Activated naive CD4-positive, alpha-beta T cell treated with anti-CD3 and anti-CD28 coated beads for 36 hours (primary cell): ENCODE measurements at regions not wholly inside any gene's neighbourhood (a gene's known extent, or its start where the extent isn't known, plus 50 kb on each side); places are given as distances from the start of the nearest gene placed in this dataset.
A peak's percentile ranks its signal among the peaks of the same experiment; 100 is the strongest.

Experiments
- CTCF ChIA-PET: fragments of 350-600 bp; sonication (Branson Sonifier 250); formaldehyde crosslinking; loops from one replicate; lab custom pipeline; 2021; ENCODE audit warnings: antibody characterized with exemption; lab: Charles Lee
- DNase-seq: peaks from one replicate; pipeline ENCODE4 v3.0.0-alpha.2; 2020
- H3K27ac Mint-ChIP-seq: one replicate; pipeline ENCODE4 v1.8.0; 2021; ENCODE audit warnings: mild to moderate bottlenecking, mixed read lengths
- H3K27me3 Mint-ChIP-seq: one replicate; pipeline ENCODE4 v1.8.0; 2021; ENCODE audit warnings: low read depth, mixed read lengths
- H3K36me3 Mint-ChIP-seq: one replicate; pipeline ENCODE4 v1.8.0; 2021; ENCODE audit warnings: low read depth, mixed read lengths
- H3K4me1 Mint-ChIP-seq: one replicate; pipeline ENCODE4 v1.8.0; 2021; ENCODE audit warnings: low read depth, mixed read lengths
- H3K4me3 Mint-ChIP-seq: one replicate; pipeline ENCODE4 v1.8.0; 2021; ENCODE audit warnings: mild to moderate bottlenecking, moderate library complexity, mixed read lengths
- H3K9me3 Mint-ChIP-seq: one replicate; pipeline ENCODE4 v1.8.0; 2021; ENCODE audit warnings: mixed read lengths
- intact Hi-C: fragments of 100-400 bp; cut with micrococcal nuclease; formaldehyde crosslinking; loops from one replicate; pipeline ENCODE4 v1.15.1; 2023

GRCh38 chr11:134789104-134789503 lies 377.1 kb upstream of the B3GAT1 start:
- H3K9me3 Mint-ChIP-seq = no peaks in the 10 kb centered on the region
- peaks cover 6% of the 10 kb centered on the region for H3K27me3 Mint-ChIP-seq
- H3K36me3 Mint-ChIP-seq = no peaks in the 10 kb centered on the region
- CTCF ChIA-PET = no interaction called here
- intact Hi-C loops = no loop called here
- no peak for DNase-seq
- H3K4me3 Mint-ChIP-seq = no peak overlapping the region
- no peaks in the 10 kb centered on the region for H3K4me1 Mint-ChIP-seq
- H3K27ac Mint-ChIP-seq = no peak overlapping the region

GRCh38 chr11:134786636-134787035 lies 374.6 kb upstream of the B3GAT1 start:
- CTCF ChIA-PET = no interaction called here
- Mint-ChIP-seq H3K27ac (no peak overlapping the region), H3K4me1 (no peaks in the 10 kb centered on the region), H3K27me3 (peaks cover 6% of the 10 kb centered on the region), H3K36me3 (no peaks in the 10 kb centered on the region), H3K9me3 (no peaks in the 10 kb centered on the region), H3K4me3 (no peak overlapping the region)
- DNase-seq = no peak
- intact Hi-C loops = no loop called here

- DNase-seq = no peak
- H3K4me3 Mint-ChIP-seq = no peak overlapping the region
- peaks cover 5% of the 10 kb centered on the region for H3K27me3 Mint-ChIP-seq
- no peaks in the 10 kb centered on the region for H3K9me3 Mint-ChIP-seq
- H3K36me3 Mint-ChIP-seq = no peaks in the 10 kb centered on the region
- no peak overlapping the region for H3K27ac Mint-ChIP-seq
- CTCF ChIA-PET = no interaction called here
- intact Hi-C loops = no loop called here
- no peaks in the 10 kb centered on the region for H3K4me1 Mint-ChIP-seq
These were observed 373.7 kb upstream of the B3GAT1 start for GRCh38 chr11:134785660-134786284.

GRCh38 chr11:134785059-134785458 lies 373.0 kb upstream of the B3GAT1 start:
- Mint-ChIP-seq H3K27ac (no peak overlapping the region), H3K36me3 (no peaks in the 10 kb centered on the region), H3K4me1 (no peaks in the 10 kb centered on the region), H3K4me3 (no peak overlapping the region), H3K27me3 (peaks cover 5% of the 10 kb centered on the region), H3K9me3 (no peaks in the 10 kb centered on the region)
- DNase-seq = no peak
- CTCF ChIA-PET = no interaction called here
- intact Hi-C loops = no loop called here

- Mint-ChIP-seq H3K27me3 (peaks cover 10% of the 10 kb centered on the region), H3K4me1 (no peaks in the 10 kb centered on the region), H3K36me3 (no peaks in the 10 kb centered on the region), H3K27ac (no peak overlapping the region), H3K4me3 (no peak overlapping the region), H3K9me3 (no peaks in the 10 kb centered on the region)
- CTCF ChIA-PET = no interaction called here
- DNase-seq = no peak
- intact Hi-C loops = no loop called here
These were observed 372.5 kb upstream of the B3GAT1 start for GRCh38 chr11:134784568-134784967.

- Mint-ChIP-seq H3K36me3 (no peaks in the 10 kb centered on the region), H3K4me3 (no peak overlapping the region), H3K4me1 (no peaks in the 10 kb centered on the region), H3K27me3 (peaks cover 11% of the 10 kb centered on the region), H3K9me3 (no peaks in the 10 kb centered on the region), H3K27ac (no peak overlapping the region)
- no peak for DNase-seq
- CTCF ChIA-PET = no interaction called here
- intact Hi-C loops = no loop called here
These were observed 372.0 kb upstream of the B3GAT1 start for GRCh38 chr11:134784046-134784445.

GRCh38 chr11:134783234-134783633 lies 371.2 kb upstream of the B3GAT1 start:
- no peak for DNase-seq
- CTCF ChIA-PET = no interaction called here
- H3K36me3 Mint-ChIP-seq = no peaks in the 10 kb centered on the region
- H3K27me3 Mint-ChIP-seq = peaks cover 11% of the 10 kb centered on the region
- no peaks in the 10 kb centered on the region for H3K4me1 Mint-ChIP-seq
- intact Hi-C loops = no loop called here
- no peak overlapping the region for H3K4me3 Mint-ChIP-seq
- H3K9me3 Mint-ChIP-seq = no peaks in the 10 kb centered on the region
- H3K27ac Mint-ChIP-seq = no peak overlapping the region

- intact Hi-C loops = no loop called here
- CTCF ChIA-PET = no interaction called here
- no peaks in the 10 kb centered on the region for H3K36me3 Mint-ChIP-seq
- no peak for DNase-seq
- no peaks in the 10 kb centered on the region for H3K9me3 Mint-ChIP-seq
- H3K4me3 Mint-ChIP-seq = no peak overlapping the region
- no peak overlapping the region for H3K27ac Mint-ChIP-seq
- H3K4me1 Mint-ChIP-seq = no peaks in the 10 kb centered on the region
- peaks cover 9% of the 10 kb centered on the region for H3K27me3 Mint-ChIP-seq
These were observed 369.4 kb upstream of the B3GAT1 start for GRCh38 chr11:134781380-134781866.

GRCh38 chr11:134780486-134781147 lies 368.6 kb upstream of the B3GAT1 start:
- H3K9me3 Mint-ChIP-seq = no peaks in the 10 kb centered on the region
- H3K36me3 Mint-ChIP-seq = no peaks in the 10 kb centered on the region
- no peak overlapping the region for H3K4me3 Mint-ChIP-seq
- peaks cover 9% of the 10 kb centered on the region for H3K27me3 Mint-ChIP-seq
- intact Hi-C loops = no loop called here
- CTCF ChIA-PET = no interaction called here
- H3K4me1 Mint-ChIP-seq = no peaks in the 10 kb centered on the region
- DNase-seq = no peak
- H3K27ac Mint-ChIP-seq = no peak overlapping the region

- Mint-ChIP-seq H3K4me1 (no peaks in the 10 kb centered on the region), H3K27ac (no peak overlapping the region), H3K9me3 (no peaks in the 10 kb centered on the region), H3K4me3 (no peak overlapping the region), H3K27me3 (peaks cover 12% of the 10 kb centered on the region), H3K36me3 (no peaks in the 10 kb centered on the region)
- no peak for DNase-seq
- CTCF ChIA-PET = no interaction called here
- intact Hi-C loops = no loop called here
These were observed 367.1 kb upstream of the B3GAT1 start for GRCh38 chr11:134779179-134779578.

- H3K9me3 Mint-ChIP-seq = peaks cover 24% of the 10 kb centered on the region
- CTCF ChIA-PET = no interaction called here
- no peak for DNase-seq
- H3K27ac Mint-ChIP-seq = peak overlapping the region; percentile 8
- H3K36me3 Mint-ChIP-seq = peaks cover 4% of the 10 kb centered on the region
- H3K27me3 Mint-ChIP-seq = peaks cover 9% of the 10 kb centered on the region
- intact Hi-C loops = no loop called here
- H3K4me1 Mint-ChIP-seq = no peaks in the 10 kb centered on the region
- no peak overlapping the region for H3K4me3 Mint-ChIP-seq
These were observed 356.4 kb upstream of the B3GAT1 start for GRCh38 chr11:134768463-134768862.

GRCh38 chr11:134765565-134765964 lies 353.5 kb upstream of the B3GAT1 start:
- Mint-ChIP-seq H3K36me3 (peaks cover 4% of the 10 kb centered on the region), H3K9me3 (peaks cover 14% of the 10 kb centered on the region), H3K27me3 (peaks cover 15% of the 10 kb centered on the region), H3K4me3 (no peak overlapping the region), H3K27ac (no peak overlapping the region), H3K4me1 (no peaks in the 10 kb centered on the region)
- intact Hi-C loops = no loop called here
- DNase-seq = no peak
- CTCF ChIA-PET = interaction anchor here (0.6 kb wide), 1 partner anchor 1456 kb away, joined by 3 read pairs; no protein-coding TSS in a partner anchor

GRCh38 chr11:134764966-134765365 lies 352.9 kb upstream of the B3GAT1 start:
- no peaks in the 10 kb centered on the region for H3K4me1 Mint-ChIP-seq
- CTCF ChIA-PET = no interaction called here
- no peak overlapping the region for H3K4me3 Mint-ChIP-seq
- H3K9me3 Mint-ChIP-seq = peaks cover 14% of the 10 kb centered on the region
- H3K36me3 Mint-ChIP-seq = peaks cover 4% of the 10 kb centered on the region
- H3K27me3 Mint-ChIP-seq = peaks cover 15% of the 10 kb centered on the region
- H3K27ac Mint-ChIP-seq = no peak overlapping the region
- intact Hi-C loops = no loop called here
- DNase-seq = no peak
